ENCODE measurements at regions not wholly inside any gene's neighbourhood (a gene's known extent, or its start where the extent isn't known, plus 50 kb on each side); places are given as distances from the start of the nearest gene placed in this dataset.

GRCh38 chr7:23970193-23970592, 260.2 kb downstream of the STK31 start:
- Histone ChIP-seq H3K36me3 (no peaks in the 10 kb centered on the region), H3K9me3 (no peaks in the 10 kb centered on the region), H3K4me3 (no peak overlapping the region), H3K4me1 (no peaks in the 10 kb centered on the region), H3K27ac (no peak overlapping the region), H3K27me3 (no peaks in the 10 kb centered on the region)
- TF ChIP-seq CTCF (IDR thresholded peaks at IDR 0.05) = no peak
- TF ChIP-seq POLR2A (IDR thresholded peaks at IDR 0.05) = no peak
- TF ChIP-seq POLR2AphosphoS5 (IDR thresholded peaks at IDR 0.05; ENCODE audit: insufficient read depth in 1 of 2, low read depth in 1 of 2) = no peak
- intact Hi-C loops (cut with DNase I) = no loop called here
- peak in 1 of 2 donors; percentile 58 for DNase-seq (ENCODE audit: extremely low spot score in 2 of 2)

GRCh38 chr7:23971031-23971430, 261.0 kb downstream of the STK31 start:
- TF ChIP-seq CTCF (IDR thresholded peaks at IDR 0.05) (no peak), POLR2AphosphoS5 (IDR thresholded peaks at IDR 0.05; ENCODE audit: insufficient read depth in 1 of 2, low read depth in 1 of 2) (no peak), POLR2A (IDR thresholded peaks at IDR 0.05) (no peak)
- intact Hi-C loops (cut with DNase I) = no loop called here
- Histone ChIP-seq H3K4me3 (no peak overlapping the region), H3K36me3 (no peaks in the 10 kb centered on the region), H3K4me1 (no peaks in the 10 kb centered on the region), H3K27me3 (no peaks in the 10 kb centered on the region), H3K9me3 (no peaks in the 10 kb centered on the region), H3K27ac (no peak overlapping the region)
- no peak for DNase-seq (ENCODE audit: extremely low spot score in 2 of 2)

GRCh38 chr7:23972057-23972456, 262.0 kb downstream of the STK31 start:
- intact Hi-C loops (cut with DNase I) = no loop called here
- no peak overlapping the region for H3K27ac ChIP-seq
- no peaks in the 10 kb centered on the region for H3K9me3 ChIP-seq
- no peak overlapping the region for H3K4me3 ChIP-seq
- no peaks in the 10 kb centered on the region for H3K4me1 ChIP-seq
- H3K36me3 ChIP-seq = no peaks in the 10 kb centered on the region
- TF ChIP-seq POLR2AphosphoS5 (IDR thresholded peaks at IDR 0.05; ENCODE audit: insufficient read depth in 1 of 2, low read depth in 1 of 2) (no peak), POLR2A (IDR thresholded peaks at IDR 0.05) (no peak), CTCF (IDR thresholded peaks at IDR 0.05) (no peak)
- H3K27me3 ChIP-seq = no peaks in the 10 kb centered on the region
- no peak for DNase-seq (ENCODE audit: extremely low spot score in 2 of 2)

GRCh38 chr7:23973264-23973663, 263.2 kb downstream of the STK31 start:
- intact Hi-C loops (cut with DNase I) = no loop called here
- Histone ChIP-seq H3K4me3 (no peak overlapping the region), H3K27ac (no peak overlapping the region), H3K36me3 (no peaks in the 10 kb centered on the region), H3K27me3 (no peaks in the 10 kb centered on the region), H3K4me1 (no peaks in the 10 kb centered on the region), H3K9me3 (no peaks in the 10 kb centered on the region)
- no peak for DNase-seq (ENCODE audit: extremely low spot score in 2 of 2)
- no peak for TF ChIP-seq POLR2A (IDR thresholded peaks at IDR 0.05)

- no peaks in the 10 kb centered on the region for H3K36me3 ChIP-seq
- TF ChIP-seq CTCF (IDR thresholded peaks at IDR 0.05) (no peak), POLR2AphosphoS5 (IDR thresholded peaks at IDR 0.05; ENCODE audit: insufficient read depth in 1 of 2, low read depth in 1 of 2) (no peak), POLR2A (IDR thresholded peaks at IDR 0.05) (no peak)
- no peak overlapping the region for H3K27ac ChIP-seq
- no peak for DNase-seq (ENCODE audit: extremely low spot score in 2 of 2)
- H3K4me3 ChIP-seq = no peak overlapping the region
- no peaks in the 10 kb centered on the region for H3K9me3 ChIP-seq
- intact Hi-C loops (cut with DNase I) = no loop called here
- H3K4me1 ChIP-seq = no peaks in the 10 kb centered on the region
- H3K27me3 ChIP-seq = no peaks in the 10 kb centered on the region
These were observed 270.1 kb downstream of the STK31 start for GRCh38 chr7:23980081-23980480.

- no peaks in the 10 kb centered on the region for H3K9me3 ChIP-seq
- no peak overlapping the region for H3K27ac ChIP-seq
- H3K27me3 ChIP-seq = no peaks in the 10 kb centered on the region
- TF ChIP-seq POLR2A (IDR thresholded peaks at IDR 0.05) (no peak), POLR2AphosphoS5 (IDR thresholded peaks at IDR 0.05; ENCODE audit: insufficient read depth in 1 of 2, low read depth in 1 of 2) (no peak), CTCF (IDR thresholded peaks at IDR 0.05) (no peak)
- no peaks in the 10 kb centered on the region for H3K36me3 ChIP-seq
- intact Hi-C loops (cut with DNase I) = no loop called here
- DNase-seq (ENCODE audit: extremely low spot score in 2 of 2) = no peak
- H3K4me3 ChIP-seq = no peak overlapping the region
- no peaks in the 10 kb centered on the region for H3K4me1 ChIP-seq
These were observed 271.3 kb downstream of the STK31 start for GRCh38 chr7:23981314-23981713.
